ENCODE measurements at regions not wholly inside any gene's neighbourhood (a gene's known extent, or its start where the extent isn't known, plus 50 kb on each side); places are given as distances from the start of the nearest gene placed in this dataset.
"Not testable (repeated sequence)": the region's sequence is repeated elsewhere in the genome, so short reads cannot be mapped to it uniquely, and the experiment has no call there.

GRCh38 chr2:118374974-118375755 is 286.9 kb downstream of the INSIG2 start:
- DNase-seq (ENCODE audit: low read depth, low spot score) = no peak
- in situ Hi-C loops (cut with HindIII; ENCODE audit: low pct_unique_long_range_greater_than_20kb, low sequenced_read_pairs) = no loop called here

- in situ Hi-C loops (cut with HindIII; ENCODE audit: low pct_unique_long_range_greater_than_20kb, low sequenced_read_pairs) = no loop called here
- no peak for DNase-seq (ENCODE audit: low read depth, low spot score)
Measured at GRCh38 chr2:118372886-118373830, 284.9 kb downstream of the INSIG2 start.

GRCh38 chr2:118371515-118371914 is 283.2 kb downstream of the INSIG2 start:
- in situ Hi-C loops (cut with HindIII; ENCODE audit: low pct_unique_long_range_greater_than_20kb, low sequenced_read_pairs) = no loop called here

GRCh38 chr2:118369521-118369920 is 281.2 kb downstream of the INSIG2 start:
- DNase-seq (ENCODE audit: low read depth, low spot score); in situ Hi-C loops (cut with HindIII; ENCODE audit: low pct_unique_long_range_greater_than_20kb, low sequenced_read_pairs): not testable (repeated sequence)

More at GRCh38 chr2:118371515-118371914, 283.2 kb downstream of the INSIG2 start:
- DNase-seq (ENCODE audit: low read depth, low spot score) = peak; percentile 60

GRCh38 chr2:118363604-118364003 is 275.3 kb downstream of the INSIG2 start:
- in situ Hi-C loops (cut with HindIII; ENCODE audit: low pct_unique_long_range_greater_than_20kb, low sequenced_read_pairs) = no loop called here
- no peak for DNase-seq (ENCODE audit: low read depth, low spot score)

- DNase-seq (ENCODE audit: low read depth, low spot score) = no peak
- in situ Hi-C loops (cut with HindIII; ENCODE audit: low pct_unique_long_range_greater_than_20kb, low sequenced_read_pairs) = no loop called here
Measured at GRCh38 chr2:118356051-118356450, 267.8 kb downstream of the INSIG2 start.

- DNase-seq (ENCODE audit: low read depth, low spot score) = no peak
Measured at GRCh38 chr2:118351796-118352195, 263.5 kb downstream of the INSIG2 start.

GRCh38 chr2:118350621-118351020 is 262.4 kb downstream of the INSIG2 start:
- in situ Hi-C loops (cut with HindIII; ENCODE audit: low pct_unique_long_range_greater_than_20kb, low sequenced_read_pairs) = no loop called here
- no peak for DNase-seq (ENCODE audit: low read depth, low spot score)

More at GRCh38 chr2:118351796-118352195, 263.5 kb downstream of the INSIG2 start:
- in situ Hi-C loops (cut with HindIII; ENCODE audit: low pct_unique_long_range_greater_than_20kb, low sequenced_read_pairs) = no loop called here

GRCh38 chr2:118349365-118349764 is 261.1 kb downstream of the INSIG2 start:
- in situ Hi-C loops (cut with HindIII; ENCODE audit: low pct_unique_long_range_greater_than_20kb, low sequenced_read_pairs) = no loop called here

GRCh38 chr2:118348380-118349034 is 260.2 kb downstream of the INSIG2 start:
- in situ Hi-C loops (cut with HindIII; ENCODE audit: low pct_unique_long_range_greater_than_20kb, low sequenced_read_pairs) = no loop called here

More at GRCh38 chr2:118349365-118349764, 261.1 kb downstream of the INSIG2 start:
- DNase-seq (ENCODE audit: low read depth, low spot score) = no peak

GRCh38 chr2:118345465-118345864 is 257.2 kb downstream of the INSIG2 start:
- in situ Hi-C loops (cut with HindIII; ENCODE audit: low pct_unique_long_range_greater_than_20kb, low sequenced_read_pairs) = no loop called here
- no peak for DNase-seq (ENCODE audit: low read depth, low spot score)

More at GRCh38 chr2:118348380-118349034, 260.2 kb downstream of the INSIG2 start:
- no peak for DNase-seq (ENCODE audit: low read depth, low spot score)

- DNase-seq (ENCODE audit: low read depth, low spot score) = no peak
- in situ Hi-C loops (cut with HindIII; ENCODE audit: low pct_unique_long_range_greater_than_20kb, low sequenced_read_pairs) = no loop called here
Measured at GRCh38 chr2:118340103-118340502, 251.8 kb downstream of the INSIG2 start.

- in situ Hi-C loops (cut with HindIII; ENCODE audit: low pct_unique_long_range_greater_than_20kb, low sequenced_read_pairs) = no loop called here
- DNase-seq (ENCODE audit: low read depth, low spot score) = no peak
Measured at GRCh38 chr2:118339386-118339785, 251.1 kb downstream of the INSIG2 start.

- DNase-seq (ENCODE audit: low read depth, low spot score) = no peak
- in situ Hi-C loops (cut with HindIII; ENCODE audit: low pct_unique_long_range_greater_than_20kb, low sequenced_read_pairs) = no loop called here
Measured at GRCh38 chr2:118333664-118334063, 245.4 kb downstream of the INSIG2 start.

GRCh38 chr2:118325321-118325955 is 237.2 kb downstream of the INSIG2 start:
- no peak for DNase-seq (ENCODE audit: low read depth, low spot score)
- in situ Hi-C loops (cut with HindIII; ENCODE audit: low pct_unique_long_range_greater_than_20kb, low sequenced_read_pairs) = no loop called here

GRCh38 chr2:118322406-118322805 is 234.1 kb downstream of the INSIG2 start:
- in situ Hi-C loops (cut with HindIII; ENCODE audit: low pct_unique_long_range_greater_than_20kb, low sequenced_read_pairs) = no loop called here
- no peak for DNase-seq (ENCODE audit: low read depth, low spot score)

GRCh38 chr2:118321432-118322105 is 233.3 kb downstream of the INSIG2 start:
- no peak for DNase-seq (ENCODE audit: low read depth, low spot score)
- in situ Hi-C loops (cut with HindIII; ENCODE audit: low pct_unique_long_range_greater_than_20kb, low sequenced_read_pairs) = no loop called here

Data from SK-MEL-5 (cell line).